Neural progenitor cell (in vitro differentiated cells): ENCODE measurements at regions not wholly inside any gene's neighbourhood (a gene's known extent, or its start where the extent isn't known, plus 50 kb on each side); places are given as distances from the start of the nearest gene placed in this dataset.

Experiments
- EZH2 ChIP-seq: fragments of 200-600 bp; sonication (generic); IDR thresholded peaks from 2 replicates; pipeline ENCODE4 v1.6.1; 2017; ENCODE audit warnings: antibody characterized with exemption, mild to moderate bottlenecking, moderate library complexity
- EZH2phosphoT487 ChIP-seq: fragments of 200-600 bp; sonication (generic); IDR thresholded peaks from 2 replicates; pipeline ENCODE4 v1.6.1; 2017; ENCODE audit warnings: antibody characterized with exemption
- TF ChIP-seq, protein P1 (sequence below): fragments of 200-600 bp; sonication (generic); IDR thresholded peaks from 2 replicates; pipeline ENCODE4 v1.5.1; 2017; ENCODE audit warnings: antibody characterized with exemption, mild to moderate bottlenecking

GRCh38 chr4:132981611-132982010 lies 167.5 kb upstream of the PCDH10 start:
- TF ChIP-seq, protein P1, sequence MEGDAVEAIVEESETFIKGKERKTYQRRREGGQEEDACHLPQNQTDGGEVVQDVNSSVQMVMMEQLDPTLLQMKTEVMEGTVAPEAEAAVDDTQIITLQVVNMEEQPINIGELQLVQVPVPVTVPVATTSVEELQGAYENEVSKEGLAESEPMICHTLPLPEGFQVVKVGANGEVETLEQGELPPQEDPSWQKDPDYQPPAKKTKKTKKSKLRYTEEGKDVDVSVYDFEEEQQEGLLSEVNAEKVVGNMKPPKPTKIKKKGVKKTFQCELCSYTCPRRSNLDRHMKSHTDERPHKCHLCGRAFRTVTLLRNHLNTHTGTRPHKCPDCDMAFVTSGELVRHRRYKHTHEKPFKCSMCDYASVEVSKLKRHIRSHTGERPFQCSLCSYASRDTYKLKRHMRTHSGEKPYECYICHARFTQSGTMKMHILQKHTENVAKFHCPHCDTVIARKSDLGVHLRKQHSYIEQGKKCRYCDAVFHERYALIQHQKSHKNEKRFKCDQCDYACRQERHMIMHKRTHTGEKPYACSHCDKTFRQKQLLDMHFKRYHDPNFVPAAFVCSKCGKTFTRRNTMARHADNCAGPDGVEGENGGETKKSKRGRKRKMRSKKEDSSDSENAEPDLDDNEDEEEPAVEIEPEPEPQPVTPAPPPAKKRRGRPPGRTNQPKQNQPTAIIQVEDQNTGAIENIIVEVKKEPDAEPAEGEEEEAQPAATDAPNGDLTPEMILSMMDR: no peak
- TF ChIP-seq EZH2: no peak
- TF ChIP-seq EZH2phosphoT487: no peak
